HepG2 (cell line): ENCODE measurements at regions not wholly inside any gene's neighbourhood (a gene's known extent, or its start where the extent isn't known, plus 50 kb on each side); places are given as distances from the start of the nearest gene placed in this dataset.
A peak's percentile ranks its signal among the peaks of the same experiment; 100 is the strongest.

ENCODE experiments used
- ATAC-seq: fragments of 200-7000 bp; cut with Tn5 transposase; 3 replicates; pipeline ENCODE4 v1.9.1; 2020; ENCODE audit warnings: mild to moderate bottlenecking, moderate library complexity
- BruUV-seq: library from RNA; stranded (reverse); fragments of 400-500 nt; replicated peaks from 2 replicates; lab custom pipeline; 2021; lab: Mats Ljungman, UMichigan
- CTCF ChIA-PET: fragments of 300-600 bp; formaldehyde crosslinking; extraction: SDS; loops from one replicate; lab custom pipeline; 2021; ENCODE audit warnings: low total read pairs, inconsistent platforms, low intra/inter-chr PET ratio; lab: Yijun Ruan, JAX
- POLR2A ChIA-PET: fragments of 350-600 bp; sonication (Branson Sonifier 250); formaldehyde crosslinking; loops from one replicate; lab custom pipeline; 2020; ENCODE audit warnings: antibody characterized with exemption, inconsistent platforms; lab: Yijun Ruan, JAX
- DNase-seq: peaks from one replicate; pipeline ENCODE4 v3.0.0-alpha.2; 2015; ENCODE audit warnings: low spot score
- FAIRE-seq: peaks from 3 replicates; lab custom pipeline; 2011; peaks lifted over from hg19 to GRCh38; lab: Jason Lieb, UNC
- H2AFZ ChIP-seq: one replicate; pipeline ENCODE4 v1.6.1; 2011; ENCODE audit warnings: low read length, inconsistent platforms
- H3K27ac ChIP-seq: fragments of 300-600 bp; 3 replicates; pipeline ENCODE4 v1.8.0; 2011; ENCODE audit warnings: mixed run types, mild to moderate bottlenecking, mixed read lengths, low read length, inconsistent platforms; ENCODE audit not compliant: insufficient read depth; ENCODE audit errors: extremely low read length
- H3K27me3 ChIP-seq, 2 experiments: fragments of 200-600 bp in 1 of 2; 2 replicates in 1 of 2; 3 replicates in 1 of 2; pipeline versions ENCODE4 v1.6.0 to v1.8.0; 2011; ENCODE audit warnings: low read length in 2 of 2, mild to moderate bottlenecking in 2 of 2, moderate library complexity in 2 of 2, inconsistent platforms in 1 of 2; ENCODE audit not compliant: insufficient read depth in 2 of 2, control insufficient read depth in 1 of 2
- H3K36me3 ChIP-seq, 2 experiments: fragments of 200-600 bp in 1 of 2; replicated peaks in 1 of 2; 2 replicates in 1 of 2; 3 replicates in 1 of 2; pipeline versions ENCODE4 v1.5.1 to v1.8.0; 2011; ENCODE audit warnings: low read length in 2 of 2, inconsistent platforms in 1 of 2; ENCODE audit not compliant: insufficient read depth in 2 of 2, control insufficient read depth in 1 of 2
- H3K4me1 ChIP-seq: 2 replicates; pipeline ENCODE4 v1.5.1; 2012; ENCODE audit warnings: low read length, inconsistent platforms; ENCODE audit not compliant: insufficient read depth
- H3K4me2 ChIP-seq: 2 replicates; pipeline ENCODE4 v1.6.0; 2011; ENCODE audit warnings: low read depth, low read length, inconsistent platforms
- H3K4me3 ChIP-seq, 3 experiments: fragments of 200-600 bp in 1 of 3; sonication (generic), shearing (Covaris generic) in 1 of 3; replicated peaks in 1 of 3; 2 replicates each; pipeline ENCODE4 v1.5.1; 2011 to 2016; ENCODE audit warnings: low read length in 3 of 3, inconsistent platforms in 2 of 3, low read depth in 2 of 3, mild to moderate bottlenecking in 2 of 3, control low read depth in 1 of 3, mixed read lengths in 1 of 3; ENCODE audit not compliant: insufficient read depth in 1 of 3
- H3K79me2 ChIP-seq: one replicate; pipeline ENCODE4 v1.6.1; 2011; ENCODE audit warnings: low read length, inconsistent platforms; ENCODE audit not compliant: insufficient read depth
- H3K9ac ChIP-seq: 2 replicates; pipeline ENCODE4 v1.6.0; 2011; ENCODE audit warnings: mild to moderate bottlenecking, low read depth, low read length, inconsistent platforms; ENCODE audit not compliant: insufficient read depth
- H3K9me3 ChIP-seq: 2 replicates; pipeline ENCODE4 v1.5.1; 2012; ENCODE audit warnings: mild to moderate bottlenecking, low read length
- H4K20me1 ChIP-seq: 2 replicates; pipeline ENCODE4 v1.6.0; 2011; ENCODE audit warnings: inconsistent platforms, mild to moderate bottlenecking, low read length, moderate library complexity; ENCODE audit not compliant: insufficient read depth
- HINFP ChIP-seq: sonication (generic); formaldehyde crosslinking; IDR thresholded peaks from 2 replicates; pipeline ENCODE4 v1.4.0; 2020; ENCODE audit warnings: low read depth, mild to moderate bottlenecking, missing genetic modification reagents
- IRF2 ChIP-seq: IDR thresholded peaks from 2 replicates; pipeline ENCODE4 v1.6.1; 2018; ENCODE audit warnings: missing genetic modification reagents, missing compliant biosample characterization
- KMT2A ChIP-seq: sonication (generic); formaldehyde crosslinking; IDR thresholded peaks from 2 replicates; pipeline ENCODE4 v1.4.0; 2020; ENCODE audit warnings: missing genetic modification reagents
- MNT ChIP-seq: fragments of 450-650 bp; IDR thresholded peaks from 2 replicates; pipeline ENCODE4 v1.6.1; 2016
- PLSCR1 ChIP-seq: sonication (generic); formaldehyde crosslinking; IDR thresholded peaks from 2 replicates; pipeline ENCODE4 v1.5.0; 2020; ENCODE audit warnings: missing genetic modification reagents, mild to moderate bottlenecking, borderline replicate concordance
- TARDBP ChIP-seq: sonication (generic); formaldehyde crosslinking; IDR thresholded peaks from 2 replicates; pipeline ENCODE4 v1.8.0; 2022; ENCODE audit warnings: mild to moderate bottlenecking, missing genetic modification reagents
- ZNF737 ChIP-seq: sonication (generic); formaldehyde crosslinking; IDR thresholded peaks from 2 replicates; pipeline ENCODE4 v1.5.0; 2020; ENCODE audit warnings: missing genetic modification reagents, mild to moderate bottlenecking, borderline replicate concordance
- WGBS: methylation state at CpG from one replicate; pipeline ENCODE4 v1.1.6; 2017; ENCODE audit warnings: low lambda C conversion rate; 5-methylcytosine and 5-hydroxymethylcytosine counted together
- in situ Hi-C: cut with HindIII; loops from 2 replicates; pipeline ENCODE4 v1.10.0; 2017; ENCODE audit warnings: low pct_unique_long_range_greater_than_20kb; ENCODE audit not compliant: extremely low pct_ligation_motif_present
- intact Hi-C: fragments of 100-400 bp; cut with micrococcal nuclease; formaldehyde crosslinking; loops from one replicate; pipeline ENCODE4 v1.10.0; 2022; ENCODE audit not compliant: unreplicated experiment

- Histone ChIP-seq H3K79me2 (no peaks in the 10 kb centered on the region), H3K27ac (no peak overlapping the region), H3K27me3 (peaks cover 7 to 29% of the 10 kb centered on the region in 2 experiments; a peak in 4 of 5 replicates), H3K9ac (no peak overlapping the region), H3K4me2 (no peak overlapping the region), H3K36me3 (no peaks in the 10 kb centered on the region), H4K20me1 (no peaks in the 10 kb centered on the region), H3K4me3 (no peak overlapping the region), H3K9me3 (no peaks in the 10 kb centered on the region), H3K4me1 (peaks cover 16% of the 10 kb centered on the region), H2AFZ (no peak overlapping the region)
- TF ChIP-seq MNT (0 out of 2 replicates have a peak, but pooled peaks have one; percentile 33), ZNF737 (CRISPR knock-in tag) (no peak), HINFP (no peak), KMT2A (CRISPR knock-in tag) (no peak), TARDBP (CRISPR knock-in tag) (no peak), IRF2 (CRISPR knock-in tag) (no peak), PLSCR1 (no peak)
- no peak for FAIRE-seq
- DNase-seq = no peak
- ChIA-PET CTCF (interaction anchor here (1.1 kb wide), 1 partner anchor 33 kb away, joined by 4 read pairs; no protein-coding TSS in a partner anchor), POLR2A (no interaction called here)
- ATAC-seq = no peak
- no TSS peak for BruUV-seq
- in situ Hi-C loops (loop anchor here (5.0 kb wide), 1 partner anchor 41 kb away; no protein-coding TSS in a partner anchor), intact Hi-C loops (loop anchor here (5.0 kb wide), 1 partner anchor 41 kb away; no protein-coding TSS in a partner anchor)
- 45% methylated on average over 18 of the region's 18 CpGs for WGBS
Measured at GRCh38 chr22:46038516-46039430, 61.8 kb upstream of the WNT7B start.
